ENCODE measurements at regions not wholly inside any gene's neighbourhood (a gene's known extent, or its start where the extent isn't known, plus 50 kb on each side); places are given as distances from the start of the nearest gene placed in this dataset.
"Not testable (repeated sequence)": the region's sequence is repeated elsewhere in the genome, so short reads cannot be mapped to it uniquely, and the experiment has no call there.

DNA sequence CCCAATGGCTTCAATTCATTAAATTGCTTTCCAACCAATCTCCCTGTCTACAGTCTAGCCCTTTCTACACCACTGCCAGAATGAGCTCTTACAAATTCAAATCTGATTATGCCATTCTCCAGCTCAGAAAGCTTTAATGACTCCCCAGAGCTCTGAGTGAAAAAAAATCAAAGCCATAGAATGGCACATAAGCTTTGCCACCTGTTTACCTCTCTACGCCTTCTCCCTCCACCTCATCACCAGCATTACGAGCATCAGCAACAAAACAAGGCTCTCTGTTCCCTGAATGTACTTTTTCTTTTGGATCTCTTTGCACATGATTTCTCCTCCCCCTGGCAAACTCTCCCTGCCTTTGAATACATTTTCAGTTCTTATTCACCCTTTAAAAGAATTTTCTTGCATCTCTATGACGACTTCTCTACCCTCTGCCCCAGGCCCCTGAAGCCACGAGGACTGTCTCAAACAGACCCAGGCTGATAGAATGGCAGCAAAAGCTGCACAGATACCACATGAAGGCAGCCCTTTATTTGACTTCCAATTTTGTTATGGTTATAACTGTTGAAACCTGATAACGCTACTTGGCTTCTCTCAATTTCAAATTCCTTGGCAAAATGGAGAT is 516.0 kb downstream of the PCDH7 start:
- DNase-seq (ENCODE audit: low read depth in 3 of 3, low spot score in 2 of 3), result no peak

DNA sequence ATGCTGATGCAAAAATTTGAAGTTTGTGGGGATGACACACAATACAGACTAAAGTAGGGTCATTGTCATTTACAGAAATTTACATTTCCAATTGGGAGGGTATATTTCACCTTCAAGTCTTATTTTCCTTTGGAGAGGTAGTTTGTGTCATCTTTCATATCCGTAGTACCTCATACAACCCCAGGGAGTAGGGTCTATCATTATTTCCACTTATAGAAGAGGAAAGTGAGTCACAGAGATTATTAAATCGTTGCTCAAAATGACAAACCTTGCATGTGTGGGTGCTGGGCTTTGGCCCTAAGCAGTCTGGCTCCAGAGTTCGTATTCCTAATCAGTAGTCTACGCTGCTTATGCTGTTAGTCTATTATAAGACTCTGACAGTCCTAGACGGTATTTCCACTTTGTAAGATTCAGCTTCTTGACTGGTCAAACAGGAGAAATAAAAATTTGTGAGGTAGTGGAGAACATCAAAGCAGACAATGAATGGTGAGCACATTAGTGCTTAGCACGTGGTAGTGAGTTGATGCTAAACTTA is 516.5 kb downstream of the PCDH7 start:
- DNase-seq (ENCODE audit: low read depth in 3 of 3, low spot score in 2 of 3), result no peak

DNA sequence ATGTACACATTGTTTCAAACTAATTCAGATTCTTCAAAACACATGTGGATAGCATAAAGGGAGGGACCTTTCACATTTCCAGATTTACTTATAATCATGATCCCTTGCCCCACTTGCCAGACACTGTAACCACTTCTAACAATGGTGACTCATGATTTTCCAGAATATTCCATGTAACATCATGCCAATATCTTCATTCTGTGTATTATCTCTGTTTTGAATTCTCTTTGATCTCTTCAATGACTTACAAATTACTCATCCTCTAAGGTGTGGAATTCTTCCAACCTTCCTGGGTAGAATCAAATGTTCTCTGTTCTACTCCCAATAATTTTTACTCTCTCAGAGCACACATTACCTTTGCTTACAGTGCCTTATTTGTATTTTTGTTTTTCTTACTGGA is 517.1 kb downstream of the PCDH7 start:
- DNase-seq (ENCODE audit: low read depth in 3 of 3, low spot score in 2 of 3), result no peak

DNA sequence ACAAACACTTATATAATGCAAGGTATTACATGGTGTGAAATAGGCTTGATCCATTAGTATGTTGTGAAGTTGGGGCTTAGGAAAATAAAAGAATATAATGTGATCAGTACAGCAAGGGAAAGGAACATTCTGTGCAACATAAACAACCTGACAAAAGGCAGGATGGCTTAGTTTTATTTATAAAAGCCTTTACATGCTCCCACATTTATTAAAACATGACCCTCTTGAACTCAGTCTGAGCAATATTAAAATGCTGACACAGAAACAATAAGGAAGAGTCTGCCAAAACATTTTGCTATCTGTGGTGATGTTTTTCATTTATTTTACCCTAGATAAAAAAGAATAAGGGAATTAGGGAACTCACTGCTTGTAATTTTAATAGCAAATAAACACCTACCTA is 519.7 kb downstream of the PCDH7 start:
- no peak for DNase-seq (ENCODE audit: low read depth in 3 of 3, low spot score in 2 of 3)

GRCh38 chr4:31241504-31242106 is 521.4 kb downstream of the PCDH7 start:
- DNase-seq (ENCODE audit: low read depth in 3 of 3, low spot score in 2 of 3), result no peak

- no peak for DNase-seq (ENCODE audit: low read depth in 3 of 3, low spot score in 2 of 3)
These were observed 526.7 kb downstream of the PCDH7 start for GRCh38 chr4:31246856-31247255.

- DNase-seq (ENCODE audit: low read depth in 3 of 3, low spot score in 2 of 3), result no peak
These were observed 539.0 kb downstream of the PCDH7 start for GRCh38 chr4:31259119-31259518.

- DNase-seq (ENCODE audit: low read depth in 3 of 3, low spot score in 2 of 3), result no peak
These were observed 541.5 kb downstream of the PCDH7 start for GRCh38 chr4:31261632-31262031.

GRCh38 chr4:31266094-31266493 is 545.9 kb downstream of the PCDH7 start:
- not testable (repeated sequence) for DNase-seq (ENCODE audit: low read depth in 3 of 3, low spot score in 2 of 3)

DNA sequence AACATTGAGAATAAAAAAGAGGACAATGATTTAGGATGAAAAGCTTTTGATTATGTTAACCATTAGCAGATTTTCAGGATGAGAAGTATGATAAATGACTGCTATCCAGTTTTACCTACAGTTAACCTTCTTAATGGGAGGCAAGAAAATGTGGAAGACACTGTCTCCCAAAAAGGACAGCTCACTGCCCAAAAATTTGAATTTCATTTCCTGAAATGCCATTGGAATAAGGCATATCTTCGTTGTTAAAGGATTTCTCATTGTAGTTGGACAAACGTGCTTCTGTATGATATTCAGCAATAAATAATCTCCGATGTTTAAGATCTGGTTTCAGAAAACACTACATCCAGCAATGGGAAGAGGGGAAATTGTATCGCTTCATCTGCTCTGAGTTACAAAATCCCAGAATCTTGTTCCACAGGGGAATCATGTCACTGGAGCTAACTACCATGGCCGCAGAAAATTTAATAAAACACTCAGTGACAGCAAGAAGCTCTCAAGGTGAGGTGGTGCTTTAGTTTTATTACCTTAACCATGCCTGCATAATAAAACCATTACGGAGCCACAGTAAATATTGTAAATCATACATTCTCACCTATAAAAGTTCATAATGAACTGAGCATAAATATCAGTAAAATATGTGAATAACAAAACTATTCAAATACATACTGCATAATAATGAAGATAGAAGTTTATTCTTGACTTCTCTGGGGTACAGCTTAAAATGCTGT is 552.3 kb downstream of the PCDH7 start:
- DNase-seq (ENCODE audit: low read depth in 3 of 3, low spot score in 2 of 3), result no peak

- no peak for DNase-seq (ENCODE audit: low read depth in 3 of 3, low spot score in 2 of 3)
These were observed 555.7 kb downstream of the PCDH7 start for GRCh38 chr4:31275906-31276305.

- DNase-seq (ENCODE audit: low read depth in 3 of 3, low spot score in 2 of 3), result peak in 1 of 3 donors; percentile 7
These were observed 563.5 kb downstream of the PCDH7 start for GRCh38 chr4:31283679-31284078.

DNA sequence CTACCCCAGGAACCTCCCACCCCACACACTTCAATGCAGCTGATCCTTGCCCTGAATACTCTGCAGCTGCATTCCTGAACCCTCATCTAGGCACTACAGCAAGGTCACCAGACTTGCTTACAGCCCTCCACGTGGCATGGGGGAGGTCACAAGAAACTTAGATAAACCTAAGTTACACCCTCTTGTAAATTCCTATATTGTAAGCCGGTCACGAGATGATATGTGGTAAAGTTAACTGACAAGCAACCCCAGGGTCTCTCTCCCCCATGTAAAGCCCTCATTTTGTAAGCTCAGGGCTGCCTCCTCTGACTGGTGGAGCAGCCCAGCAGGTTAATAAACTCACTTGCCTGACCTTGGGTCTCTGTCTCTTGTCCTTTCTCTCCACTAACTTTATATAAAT is 570.7 kb downstream of the PCDH7 start:
- DNase-seq (ENCODE audit: low read depth in 3 of 3, low spot score in 2 of 3), result no peak

DNA sequence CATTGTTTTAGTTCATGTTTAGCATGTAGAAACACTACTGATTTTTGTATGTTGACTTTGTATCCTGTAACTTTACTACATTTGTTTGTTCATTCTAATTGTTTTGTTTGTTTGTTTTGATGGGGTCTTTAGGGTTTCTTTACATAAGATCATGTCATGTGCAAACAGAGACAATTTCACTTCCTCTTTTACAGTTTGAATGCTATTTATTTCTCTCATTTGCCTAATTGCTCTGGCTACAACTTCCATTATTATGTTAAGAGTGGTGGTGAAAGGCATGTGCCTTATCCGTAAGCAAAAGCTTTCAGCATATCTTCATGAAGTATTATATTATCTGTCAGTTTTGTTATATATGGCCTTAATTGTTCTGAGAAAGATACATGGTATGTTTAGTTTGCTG is 571.1 kb downstream of the PCDH7 start:
- DNase-seq (ENCODE audit: low read depth in 3 of 3, low spot score in 2 of 3), result no peak

DNA sequence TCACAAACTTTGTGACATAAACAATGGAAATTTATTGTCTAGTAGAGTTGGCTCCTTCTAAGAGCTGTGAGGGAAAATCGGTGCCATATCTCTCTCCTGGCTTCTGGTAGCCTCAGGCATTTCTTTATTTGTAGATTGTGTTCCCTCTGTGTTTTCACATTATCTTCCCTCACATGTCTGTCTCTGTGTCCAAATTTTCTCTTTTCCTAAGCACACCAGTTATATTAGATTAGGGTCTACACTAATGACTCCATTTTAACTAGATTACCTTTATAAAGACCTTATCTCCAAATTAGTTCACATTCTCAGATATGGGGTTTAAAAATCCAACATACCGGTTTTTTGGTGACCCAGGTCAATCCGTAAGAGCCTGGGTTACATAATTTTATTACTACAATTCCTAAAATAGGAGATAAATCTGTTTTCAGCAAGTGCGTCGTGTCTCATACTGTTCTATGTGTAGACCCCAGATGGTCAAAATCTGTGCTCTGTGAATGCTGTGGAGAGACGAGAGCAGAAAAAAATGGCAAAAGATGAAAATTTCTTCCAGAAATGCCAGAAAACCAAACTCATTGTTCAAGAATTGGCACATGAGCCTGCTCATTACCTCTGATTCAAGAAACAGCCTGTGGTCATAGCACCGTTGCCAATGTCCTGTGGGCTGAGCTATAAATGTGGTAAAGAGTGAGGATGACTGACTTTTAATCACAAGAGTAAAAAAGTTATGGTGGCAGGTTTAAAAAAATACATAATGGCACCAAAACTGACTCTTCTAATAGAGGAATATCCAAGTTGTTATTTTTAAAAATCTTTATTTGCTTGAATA is 574.7 kb downstream of the PCDH7 start:
- DNase-seq (ENCODE audit: low read depth in 3 of 3, low spot score in 2 of 3), result no peak

DNA sequence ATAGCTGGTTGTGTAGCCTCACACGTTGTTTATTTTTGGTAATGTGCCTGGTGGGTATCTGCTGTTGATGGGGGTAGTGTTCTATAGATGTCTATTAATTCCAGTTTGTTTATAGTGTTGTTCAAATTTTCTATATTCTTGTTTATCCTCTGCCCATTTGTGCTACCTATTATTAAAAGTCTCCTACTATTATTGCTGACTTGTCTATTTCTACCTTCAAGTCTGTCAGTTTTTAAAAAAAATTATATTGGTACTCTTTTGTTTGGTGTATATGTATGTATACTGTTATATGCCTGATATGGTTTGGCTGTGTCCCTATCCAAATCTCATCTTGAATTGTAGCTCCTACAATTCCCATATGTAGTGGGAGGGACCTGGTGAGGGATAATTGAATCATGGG is 578.6 kb downstream of the PCDH7 start:
- no peak for DNase-seq (ENCODE audit: low read depth in 3 of 3, low spot score in 2 of 3)

DNA sequence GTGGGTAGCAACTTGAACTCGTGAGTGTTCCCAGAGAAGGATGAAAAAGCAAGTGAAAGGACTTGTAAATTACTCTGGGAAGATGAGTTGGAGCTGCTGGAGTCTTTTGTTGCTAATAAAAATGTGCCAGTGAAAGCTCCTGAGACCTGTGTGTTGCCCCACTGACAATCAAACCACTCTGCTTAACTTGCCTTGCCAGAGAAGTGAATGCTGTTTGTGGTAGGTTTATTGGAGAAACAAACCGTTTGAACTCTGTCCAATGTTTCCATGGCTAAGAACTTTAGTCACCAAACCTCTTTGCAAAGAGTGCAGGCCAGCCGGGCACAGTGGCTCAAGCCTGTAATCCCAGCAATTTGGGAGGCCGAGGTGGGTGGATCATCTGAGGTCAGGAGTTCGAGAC is 586.9 kb downstream of the PCDH7 start:
- DNase-seq (ENCODE audit: low read depth in 3 of 3, low spot score in 2 of 3), result no peak

DNA sequence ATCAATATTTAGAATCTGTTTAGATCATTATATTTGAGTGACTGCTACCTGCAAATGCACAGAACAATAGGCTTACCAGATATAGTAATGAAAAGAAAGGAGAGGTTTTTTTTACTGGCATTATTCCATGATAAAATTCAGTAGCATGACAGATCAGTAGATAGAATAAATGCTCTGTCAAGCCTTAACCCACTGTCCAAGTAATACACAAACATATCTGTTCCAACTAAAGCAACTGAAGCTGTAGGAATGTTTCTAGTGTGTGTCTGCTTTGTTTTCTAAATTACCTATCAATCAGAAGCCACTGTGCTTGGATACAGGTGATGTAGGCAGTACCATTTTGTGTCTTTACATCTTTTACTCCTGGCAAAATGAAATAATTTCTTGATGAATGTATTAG is 604.6 kb downstream of the PCDH7 start:
- DNase-seq (ENCODE audit: low read depth in 3 of 3, low spot score in 2 of 3), result no peak

GRCh38 chr4:31325300-31325699 is 605.1 kb downstream of the PCDH7 start:
- DNase-seq (ENCODE audit: low read depth in 3 of 3, low spot score in 2 of 3), result no peak

GRCh38 chr4:31327031-31327430 is 606.9 kb downstream of the PCDH7 start:
- DNase-seq (ENCODE audit: low read depth in 3 of 3, low spot score in 2 of 3), result no peak

- no peak for DNase-seq (ENCODE audit: low read depth in 3 of 3, low spot score in 2 of 3)
These were observed 608.8 kb downstream of the PCDH7 start for GRCh38 chr4:31328932-31329331.

Data from right renal cortex interstitium (tissue), 3 donors.